Left hindlimb (tissue), 1 donor: ENCODE measurements at regions not wholly inside any gene's neighbourhood (a gene's known extent, or its start where the extent isn't known, plus 50 kb on each side); places are given as distances from the start of the nearest gene placed in this dataset.

Experiments
- DNase-seq: peaks from one replicate; pipeline ENCODE4 v3.0.0-alpha.2; 2018

GRCh38 chr2:156158808-156159207 lies 173.7 kb downstream of the NR4A2 start:
- DNase-seq, result no peak

DNA sequence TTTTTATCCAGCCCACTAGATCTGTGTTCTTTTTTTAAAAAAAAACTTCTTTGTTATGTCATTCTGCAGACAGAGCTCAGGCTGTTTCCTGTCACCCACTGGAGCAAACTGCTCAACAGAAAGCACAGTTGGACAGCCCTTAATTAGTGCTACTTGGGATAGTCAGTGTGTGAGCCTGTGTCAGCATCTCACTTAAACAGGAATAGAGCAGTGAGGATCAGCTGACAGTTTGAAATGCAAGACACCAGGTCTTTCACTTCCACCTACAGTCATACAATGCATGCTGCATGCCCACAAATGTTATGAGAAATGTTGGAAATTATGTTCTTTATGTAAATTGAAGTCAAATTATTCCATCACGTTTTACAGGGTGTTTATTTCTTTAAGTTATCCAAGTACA lies 174.9 kb downstream of the NR4A2 start:
- DNase-seq, result no peak

- DNase-seq, result no peak
Measured at GRCh38 chr2:156156580-156156979, 175.9 kb downstream of the NR4A2 start.

- DNase-seq, result no peak
Measured at GRCh38 chr2:156155319-156155718, 177.2 kb downstream of the NR4A2 start.

DNA sequence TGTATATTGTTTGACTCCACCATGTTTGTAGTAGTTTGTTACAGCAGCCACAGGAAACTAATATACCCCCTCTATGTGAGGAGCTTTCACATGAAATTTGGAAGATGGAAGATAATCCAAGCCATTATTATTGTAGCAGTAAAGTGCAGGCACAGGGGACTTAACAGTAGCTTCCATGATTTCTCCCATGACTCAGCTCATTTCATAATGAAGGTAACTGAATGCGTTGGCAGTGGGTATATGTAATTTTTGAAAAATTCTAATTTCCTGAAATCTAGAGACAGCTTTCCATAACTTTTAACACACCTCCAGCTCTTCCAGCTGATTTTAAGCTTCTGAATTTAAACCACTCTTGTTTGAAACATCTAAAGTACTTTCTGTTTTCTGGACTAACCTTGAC lies 181.2 kb downstream of the NR4A2 start:
- no peak for DNase-seq

DNA sequence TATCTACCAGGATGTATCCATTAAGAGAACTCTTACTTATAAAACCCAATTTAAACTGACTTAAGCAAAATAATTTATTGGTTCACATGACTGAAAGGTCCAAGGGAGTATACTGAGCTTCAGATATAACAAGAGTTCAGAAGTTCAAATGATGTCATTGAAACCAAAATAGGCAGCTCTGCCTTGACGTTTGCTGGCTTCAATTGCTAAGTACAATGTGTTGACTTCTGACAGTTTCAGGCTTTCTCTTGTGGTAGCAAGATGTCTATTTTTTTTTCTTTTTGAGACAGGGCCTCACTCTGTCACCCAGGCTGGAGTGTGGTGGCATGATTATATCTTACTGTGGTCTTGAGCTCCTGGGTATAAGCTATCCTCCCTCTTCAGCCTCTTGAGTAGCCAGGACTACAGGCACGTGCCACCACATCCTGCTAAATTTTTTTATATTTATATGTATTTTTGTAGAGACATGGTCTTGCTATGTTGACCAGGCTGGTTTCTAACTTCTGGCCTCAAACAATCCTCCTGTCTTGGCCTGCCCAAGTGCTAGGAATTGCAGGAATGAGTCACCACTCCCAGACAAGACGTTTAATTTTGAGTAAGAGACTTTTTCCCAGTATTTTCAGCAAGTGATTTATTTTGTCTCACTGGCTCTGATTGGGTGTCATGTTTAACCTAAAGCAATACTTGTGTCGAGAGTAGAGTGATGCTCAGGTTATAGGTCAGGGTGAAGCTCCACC lies 184.8 kb downstream of the NR4A2 start:
- DNase-seq, result no peak

GRCh38 chr2:156145976-156146375 lies 186.5 kb downstream of the NR4A2 start:
- DNase-seq, result no peak

DNA sequence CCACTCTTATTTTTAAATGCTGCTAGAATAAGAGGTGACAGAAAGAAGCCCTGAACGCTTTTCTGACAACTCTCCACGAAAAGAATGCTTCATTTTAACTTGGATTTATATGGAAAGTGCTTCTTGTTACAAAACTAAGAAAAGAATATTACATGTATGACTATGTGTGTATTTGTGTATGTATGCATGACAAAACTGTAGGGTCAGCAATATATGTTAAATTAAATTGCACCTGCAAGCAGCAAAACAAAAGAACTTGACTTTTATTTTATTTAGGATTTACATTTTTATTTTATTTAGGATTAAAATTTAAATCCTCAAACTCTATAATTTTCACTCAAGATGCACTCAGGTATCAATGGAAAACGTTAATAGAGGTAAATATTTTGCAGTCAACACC lies 187.1 kb downstream of the NR4A2 start:
- DNase-seq, result no peak

- DNase-seq, result no peak
Measured at GRCh38 chr2:156136566-156136965, 196.0 kb downstream of the NR4A2 start.

DNA sequence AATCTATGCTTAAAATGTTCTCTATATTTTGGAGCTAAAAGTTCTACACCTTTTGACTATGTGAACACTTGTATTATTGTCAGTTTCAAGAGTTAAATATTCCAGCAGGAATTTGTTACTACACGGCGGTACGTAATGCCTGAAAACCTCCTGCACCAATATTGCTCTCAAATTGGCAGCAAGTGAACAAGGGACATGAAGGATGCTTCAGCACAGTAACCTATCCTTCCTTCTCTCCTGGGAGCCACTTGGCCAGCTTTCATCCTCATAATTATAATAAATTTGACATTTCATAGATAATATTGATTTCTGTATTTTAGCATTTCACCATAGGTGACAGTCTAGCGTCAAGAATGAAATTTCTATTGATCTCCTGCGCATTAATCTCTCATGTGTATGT lies 197.6 kb downstream of the NR4A2 start:
- DNase-seq, result no peak

- DNase-seq, result no peak
Measured at GRCh38 chr2:156132941-156133340, 199.6 kb downstream of the NR4A2 start.

GRCh38 chr2:156132130-156132529 lies 200.4 kb downstream of the NR4A2 start:
- no peak for DNase-seq

GRCh38 chr2:156129227-156129626 lies 203.3 kb downstream of the NR4A2 start:
- DNase-seq, result no peak

GRCh38 chr2:156125018-156125417 lies 207.5 kb downstream of the NR4A2 start:
- DNase-seq, result no peak

- no peak for DNase-seq
Measured at GRCh38 chr2:156124458-156124857, 208.1 kb downstream of the NR4A2 start.

DNA sequence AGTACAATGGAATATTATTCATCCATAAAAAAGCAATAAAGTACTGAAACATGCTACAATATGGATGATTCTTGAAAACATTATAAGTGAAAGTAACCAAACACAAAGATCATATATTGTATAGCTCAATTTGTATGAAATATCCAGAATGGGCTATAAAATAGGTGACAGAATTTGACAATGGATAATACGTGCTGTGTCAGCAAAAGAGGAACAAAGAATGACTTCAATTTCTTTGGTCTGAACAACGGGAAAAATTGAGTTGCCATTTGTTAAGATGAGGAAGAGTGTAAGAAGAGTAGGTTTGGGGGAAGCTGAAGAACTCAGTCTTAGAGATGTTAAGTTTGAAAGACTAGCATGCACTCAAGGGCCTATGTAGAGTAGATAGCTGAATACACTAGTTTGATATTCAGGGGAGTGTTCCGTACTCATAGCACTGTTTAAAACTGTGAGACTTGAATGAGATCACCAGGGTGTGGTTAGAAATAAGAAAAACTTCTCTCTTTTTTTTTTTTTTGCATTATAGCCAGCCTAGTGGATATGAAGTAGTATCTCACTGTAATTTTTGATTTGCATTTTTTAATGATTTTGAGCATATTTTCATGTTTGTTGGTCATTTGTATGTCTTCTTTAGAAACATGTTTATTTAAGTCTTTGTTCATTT lies 213.6 kb downstream of the NR4A2 start:
- DNase-seq, result no peak

DNA sequence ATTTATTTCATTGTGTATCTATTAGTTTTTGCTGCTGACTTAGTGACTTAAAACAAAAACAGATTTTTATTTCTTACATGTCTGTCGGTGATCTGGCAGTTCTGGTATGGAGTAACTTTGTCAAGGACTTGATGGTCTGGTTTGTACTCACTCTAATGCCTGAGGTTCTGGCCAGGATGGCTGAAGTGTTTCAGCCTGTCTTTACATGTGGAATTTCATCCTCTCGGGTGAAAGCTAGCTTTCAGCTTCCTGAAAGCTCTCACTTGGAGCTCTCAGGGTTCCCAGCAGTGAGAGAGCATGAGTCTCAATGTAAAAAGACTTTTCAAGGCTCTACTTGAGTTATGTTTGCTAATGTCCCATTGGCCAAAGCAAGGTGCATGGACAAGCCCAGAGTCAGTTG lies 216.4 kb downstream of the NR4A2 start:
- no peak for DNase-seq

GRCh38 chr2:156115338-156115737 lies 217.2 kb downstream of the NR4A2 start:
- DNase-seq, result no peak

DNA sequence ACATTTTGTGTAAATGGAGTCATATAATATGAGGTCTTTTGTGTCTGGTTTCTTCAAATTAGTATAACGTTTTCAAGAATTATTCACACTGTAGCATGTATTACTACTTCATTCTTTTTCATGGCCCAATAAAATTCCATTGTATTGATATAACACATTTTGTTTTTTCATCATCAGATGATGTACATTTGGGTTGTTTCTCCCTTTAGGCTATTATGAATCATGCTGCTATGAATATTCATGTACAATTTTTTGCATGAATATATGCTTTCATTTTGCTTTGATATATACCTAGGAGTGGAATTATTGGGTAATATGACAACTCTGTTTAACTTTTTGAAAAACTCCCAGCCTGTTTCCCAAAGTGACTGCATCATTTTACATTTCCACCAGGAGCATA lies 220.2 kb downstream of the NR4A2 start:
- DNase-seq, result no peak

GRCh38 chr2:156110890-156111289 lies 221.6 kb downstream of the NR4A2 start:
- no peak for DNase-seq

- no peak for DNase-seq
Measured at GRCh38 chr2:156099382-156099781, 233.1 kb downstream of the NR4A2 start.

- no peak for DNase-seq
Measured at GRCh38 chr2:156098506-156098905, 234.0 kb downstream of the NR4A2 start.

DNA sequence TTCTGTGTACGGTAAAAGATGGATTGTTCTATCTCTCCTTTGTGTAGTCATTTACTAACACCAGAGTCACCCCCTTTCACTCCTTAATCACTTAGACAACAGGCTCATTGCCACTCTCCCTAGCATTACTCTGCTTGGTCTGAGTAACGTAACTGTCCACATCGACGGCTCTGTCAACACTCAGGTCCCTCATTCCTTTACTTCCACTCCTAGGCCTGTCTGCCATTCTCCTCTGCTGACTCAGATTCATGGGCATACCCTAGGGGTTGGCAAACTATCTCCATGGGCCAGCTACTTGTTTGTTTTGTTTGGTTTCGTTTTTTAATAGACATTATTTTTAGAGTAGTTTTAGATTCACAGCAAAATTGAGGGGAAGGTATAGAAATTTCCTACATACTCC lies 243.9 kb downstream of the NR4A2 start:
- DNase-seq, result no peak

GRCh38 chr2:156087875-156088274 lies 244.6 kb downstream of the NR4A2 start:
- no peak for DNase-seq
